ENCODE measurements at regions not wholly inside any gene's neighbourhood (a gene's known extent, or its start where the extent isn't known, plus 50 kb on each side); places are given as distances from the start of the nearest gene placed in this dataset.
"Not testable (repeated sequence)": the region's sequence is repeated elsewhere in the genome, so short reads cannot be mapped to it uniquely, and the experiment has no call there.

DNA sequence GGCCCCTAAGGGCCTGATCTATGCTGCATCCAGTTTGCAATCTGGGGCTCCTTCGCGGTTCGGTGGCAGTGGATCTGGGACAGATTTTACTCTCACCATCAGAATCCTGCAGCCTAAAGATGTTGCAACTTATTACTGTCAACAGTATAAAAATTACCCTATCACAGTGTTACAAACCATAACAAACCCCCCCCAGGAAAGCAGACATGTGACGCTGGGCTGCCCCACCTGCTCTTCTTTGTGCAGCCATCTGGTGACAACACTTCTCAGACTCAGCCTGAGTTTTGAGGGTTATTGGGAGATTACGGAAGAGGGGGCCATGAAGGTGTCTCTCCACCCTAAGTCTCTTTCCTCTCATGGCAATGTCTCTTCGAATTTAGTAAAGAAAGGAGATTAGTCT is 1204.2 kb downstream of the RPIA start:
- DNase-seq (ENCODE audit: low read depth); in situ Hi-C loops (cut with HindIII; ENCODE audit: low pct_unique_long_range_greater_than_20kb, low sequenced_read_pairs): not testable (repeated sequence)

- DNase-seq (ENCODE audit: low read depth); in situ Hi-C loops (cut with HindIII; ENCODE audit: low pct_unique_long_range_greater_than_20kb, low sequenced_read_pairs): not testable (repeated sequence)
Observed at GRCh38 chr2:89927018-89927417, 1235.5 kb downstream of the RPIA start.

DNA sequence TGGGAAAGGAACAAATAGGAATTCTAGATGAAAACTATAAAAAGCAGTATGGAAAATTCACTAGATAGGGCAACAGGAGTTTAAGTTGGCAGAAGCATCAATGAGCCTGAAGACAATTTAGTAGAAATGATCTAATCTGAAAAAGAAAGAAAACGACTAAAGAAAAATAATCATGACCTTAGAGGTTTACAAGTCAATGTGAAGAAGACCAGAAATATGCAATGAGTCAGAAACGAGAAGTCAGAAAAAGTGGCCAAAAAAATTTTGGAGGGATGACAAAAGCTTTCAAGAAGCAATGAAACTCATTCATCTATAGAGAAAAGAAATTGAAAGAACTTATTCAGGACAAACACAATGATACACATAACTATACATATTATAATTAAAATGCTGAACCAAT is 1244.0 kb downstream of the RPIA start:
- in situ Hi-C loops (cut with HindIII; ENCODE audit: low pct_unique_long_range_greater_than_20kb, low sequenced_read_pairs); DNase-seq (ENCODE audit: low read depth): not testable (repeated sequence)

- DNase-seq (ENCODE audit: low read depth); in situ Hi-C loops (cut with HindIII; ENCODE audit: low pct_unique_long_range_greater_than_20kb, low sequenced_read_pairs): not testable (repeated sequence)
Observed at GRCh38 chr2:89936011-89936410, 1244.5 kb downstream of the RPIA start.

DNA sequence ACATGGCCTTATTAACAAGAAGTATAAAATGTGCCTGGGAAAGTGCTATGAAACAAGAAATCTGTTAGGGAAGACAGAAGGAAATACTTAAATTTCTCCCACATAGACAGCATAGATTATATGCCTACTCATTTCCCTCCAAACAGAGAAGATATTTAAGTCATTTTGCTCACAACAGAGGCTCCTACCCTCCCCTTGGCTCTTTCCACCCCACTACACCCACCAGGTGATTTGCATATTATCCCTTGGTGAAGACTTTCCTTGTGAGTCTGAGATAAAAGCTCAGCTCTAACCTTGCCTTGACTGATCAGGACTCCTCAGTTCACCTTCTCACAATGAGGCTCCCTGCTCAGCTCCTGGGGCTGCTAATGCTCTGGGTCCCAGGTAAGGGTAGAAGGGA is 1245.1 kb downstream of the RPIA start:
- in situ Hi-C loops (cut with HindIII; ENCODE audit: low pct_unique_long_range_greater_than_20kb, low sequenced_read_pairs); DNase-seq (ENCODE audit: low read depth): not testable (repeated sequence)

DNA sequence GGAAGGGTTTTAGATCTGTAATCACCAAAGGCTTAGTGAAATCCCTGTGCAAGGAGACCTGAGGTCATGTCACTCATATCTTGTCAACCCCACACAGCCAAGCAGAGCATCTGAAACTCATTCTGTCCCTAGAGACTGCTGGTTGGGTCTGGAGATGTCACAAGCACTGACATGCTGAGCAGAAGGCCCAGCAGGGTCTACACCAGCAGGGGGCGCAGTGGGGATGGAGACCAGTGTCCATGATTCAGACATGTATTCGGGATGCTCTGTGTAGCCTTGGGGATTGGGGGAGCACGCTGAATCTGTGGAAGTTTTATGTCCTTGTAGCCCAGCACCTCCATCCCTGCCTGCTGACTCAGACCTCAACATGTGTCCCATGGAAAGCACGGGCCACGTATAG is 1247.3 kb downstream of the RPIA start:
- in situ Hi-C loops (cut with HindIII; ENCODE audit: low pct_unique_long_range_greater_than_20kb, low sequenced_read_pairs); DNase-seq (ENCODE audit: low read depth): not testable (repeated sequence)

GRCh38 chr2:89944267-89944666 is 1252.8 kb downstream of the RPIA start:
- in situ Hi-C loops (cut with HindIII; ENCODE audit: low pct_unique_long_range_greater_than_20kb, low sequenced_read_pairs); DNase-seq (ENCODE audit: low read depth): not testable (repeated sequence)

DNA sequence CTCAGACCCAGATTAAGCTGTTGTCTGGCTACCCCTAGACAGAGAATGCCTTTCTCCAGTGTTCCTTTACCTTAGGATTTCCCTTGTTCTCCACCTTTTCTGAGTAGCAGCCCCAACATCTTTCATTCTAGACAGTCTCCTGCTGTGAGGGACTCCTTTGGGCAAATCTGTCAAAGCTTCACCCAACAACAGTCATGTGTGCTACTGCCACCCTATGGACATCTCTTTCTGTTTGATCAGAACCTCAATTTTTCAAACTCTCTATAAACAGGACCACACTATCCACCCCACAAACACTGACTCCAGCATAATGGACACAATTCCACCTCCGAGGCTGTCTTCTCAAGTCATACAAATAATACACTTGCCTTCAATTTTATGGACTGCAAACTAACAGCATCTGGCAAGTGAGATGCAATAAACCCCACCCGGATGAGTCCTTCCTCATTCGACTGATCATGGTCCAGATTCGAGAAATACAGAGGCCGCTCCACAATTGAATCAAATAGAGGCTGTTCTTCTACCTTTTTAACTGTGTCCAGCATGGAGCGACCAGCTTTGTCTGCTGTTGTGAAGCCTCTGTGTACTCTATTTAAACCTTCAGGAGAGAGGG is 1253.6 kb downstream of the RPIA start:
- DNase-seq (ENCODE audit: low read depth); in situ Hi-C loops (cut with HindIII; ENCODE audit: low pct_unique_long_range_greater_than_20kb, low sequenced_read_pairs): not testable (repeated sequence)

DNA sequence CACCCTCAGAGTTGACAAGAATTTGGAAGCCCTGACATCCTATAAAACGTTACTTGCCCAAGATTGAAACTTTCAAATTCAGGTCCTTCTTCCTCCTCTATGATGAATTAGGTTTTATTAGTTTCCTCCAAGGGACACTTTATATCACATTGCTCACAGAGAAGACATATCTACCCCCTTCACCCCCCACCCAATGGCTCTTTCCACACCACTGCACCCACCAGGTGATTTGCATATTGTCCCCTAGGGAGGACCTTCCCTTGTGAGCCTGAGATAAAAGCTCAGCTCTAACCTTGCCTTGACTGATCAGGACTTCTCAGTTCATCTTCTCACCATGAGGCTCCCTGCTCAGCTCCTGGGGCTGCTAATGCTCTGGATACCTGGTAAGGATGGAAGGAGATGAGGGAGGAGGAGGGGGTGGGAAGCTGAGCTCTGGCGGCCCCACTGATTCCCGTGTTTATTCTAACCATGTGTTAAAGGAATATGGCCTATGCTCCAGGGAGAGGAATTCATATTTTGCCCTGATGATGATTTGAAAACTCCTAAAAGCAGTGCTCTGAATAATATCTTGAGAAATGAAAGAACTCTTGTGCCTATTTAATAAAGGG is 1255.8 kb downstream of the RPIA start:
- in situ Hi-C loops (cut with HindIII; ENCODE audit: low pct_unique_long_range_greater_than_20kb, low sequenced_read_pairs); DNase-seq (ENCODE audit: low read depth): not testable (repeated sequence)

GRCh38 chr2:89948102-89948501 is 1256.6 kb downstream of the RPIA start:
- DNase-seq (ENCODE audit: low read depth); in situ Hi-C loops (cut with HindIII; ENCODE audit: low pct_unique_long_range_greater_than_20kb, low sequenced_read_pairs): not testable (repeated sequence)

DNA sequence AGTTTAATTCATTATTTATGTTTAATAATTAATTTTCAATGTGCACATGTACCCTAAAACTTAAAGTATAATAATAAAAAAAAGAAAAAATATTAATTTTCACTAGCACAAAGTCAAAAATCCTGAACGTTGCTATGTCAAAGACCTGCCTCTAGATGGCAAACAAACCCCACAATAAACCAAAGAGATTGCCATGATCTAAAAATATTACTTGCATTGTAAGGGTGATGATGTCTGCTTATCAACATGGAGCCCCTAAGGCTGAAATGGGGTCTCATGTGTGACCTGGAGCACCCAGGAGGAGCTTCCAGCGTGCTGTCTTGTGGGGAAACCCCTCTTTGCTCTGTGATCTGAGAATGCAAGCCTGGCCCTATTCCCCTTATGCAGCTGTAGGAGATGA is 1259.3 kb downstream of the RPIA start:
- DNase-seq (ENCODE audit: low read depth); in situ Hi-C loops (cut with HindIII; ENCODE audit: low pct_unique_long_range_greater_than_20kb, low sequenced_read_pairs): not testable (repeated sequence)

DNA sequence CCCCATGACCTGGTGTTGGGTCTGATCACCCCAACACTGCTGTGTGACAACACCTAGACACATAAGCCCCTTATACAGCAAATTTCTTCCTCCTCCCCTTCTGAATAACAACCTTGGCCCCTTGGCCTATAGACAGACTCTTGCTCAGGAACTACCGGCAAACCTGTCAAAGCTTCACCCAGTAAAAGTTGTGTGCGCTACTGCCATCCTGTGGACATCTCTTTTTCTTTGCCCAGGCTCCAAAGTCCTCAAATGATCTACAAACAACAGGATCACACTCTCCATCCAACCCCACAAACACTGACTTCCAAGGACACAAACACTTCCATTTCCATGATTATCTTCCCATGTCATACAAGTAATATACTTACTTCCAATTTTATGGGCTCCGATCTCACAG is 1265.8 kb downstream of the RPIA start:
- in situ Hi-C loops (cut with HindIII; ENCODE audit: low pct_unique_long_range_greater_than_20kb, low sequenced_read_pairs) = not testable (repeated sequence)

DNA sequence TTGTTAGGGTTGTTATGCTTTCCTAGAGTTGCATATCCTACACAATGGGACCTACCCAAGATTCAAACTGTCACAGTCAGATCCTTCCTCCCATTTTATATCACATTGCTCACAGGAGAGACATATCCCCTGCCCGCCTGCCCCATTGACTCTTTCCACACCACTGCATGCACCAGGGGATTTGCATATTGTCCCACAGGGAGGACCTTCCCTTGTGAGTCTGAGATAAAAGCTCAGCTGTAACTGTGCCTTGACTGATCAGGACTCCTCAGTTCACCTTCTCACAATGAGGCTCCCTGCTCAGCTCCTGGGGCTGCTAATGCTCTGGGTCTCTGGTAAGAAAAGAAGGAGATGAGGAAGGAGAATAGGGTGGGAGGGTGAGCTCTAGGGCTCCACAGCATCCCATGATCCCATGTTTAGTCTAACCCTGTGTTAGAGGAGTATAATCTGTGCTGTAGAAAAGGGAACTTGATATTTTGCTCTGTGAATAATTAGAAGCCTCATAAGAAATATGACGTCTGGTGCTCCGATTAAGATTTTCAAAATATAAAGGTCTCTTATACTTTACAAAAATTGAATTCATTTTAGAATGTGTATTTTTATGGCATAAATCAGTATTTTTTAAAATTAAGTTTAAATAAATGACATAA is 1268.4 kb downstream of the RPIA start:
- in situ Hi-C loops (cut with HindIII; ENCODE audit: low pct_unique_long_range_greater_than_20kb, low sequenced_read_pairs); DNase-seq (ENCODE audit: low read depth): not testable (repeated sequence)

More for the DNA sequence above, 1265.8 kb downstream of the RPIA start:
- DNase-seq (ENCODE audit: low read depth) = not testable (repeated sequence)

- DNase-seq (ENCODE audit: low read depth); in situ Hi-C loops (cut with HindIII; ENCODE audit: low pct_unique_long_range_greater_than_20kb, low sequenced_read_pairs): not testable (repeated sequence)
Observed at GRCh38 chr2:89960570-89960969, 1269.1 kb downstream of the RPIA start.

- DNase-seq (ENCODE audit: low read depth); in situ Hi-C loops (cut with HindIII; ENCODE audit: low pct_unique_long_range_greater_than_20kb, low sequenced_read_pairs): not testable (repeated sequence)
Observed at GRCh38 chr2:89968567-89968966, 1277.1 kb downstream of the RPIA start.

- in situ Hi-C loops (cut with HindIII; ENCODE audit: low pct_unique_long_range_greater_than_20kb, low sequenced_read_pairs); DNase-seq (ENCODE audit: low read depth): not testable (repeated sequence)
Observed at GRCh38 chr2:89969190-89969589, 1277.7 kb downstream of the RPIA start.

- in situ Hi-C loops (cut with HindIII; ENCODE audit: low pct_unique_long_range_greater_than_20kb, low sequenced_read_pairs) = not testable (repeated sequence)
- DNase-seq (ENCODE audit: low read depth) = peak; percentile 34
Observed at GRCh38 chr2:89973849-89974248, 1282.4 kb downstream of the RPIA start.

GRCh38 chr2:89979826-89980537 is 1288.5 kb downstream of the RPIA start:
- DNase-seq (ENCODE audit: low read depth); in situ Hi-C loops (cut with HindIII; ENCODE audit: low pct_unique_long_range_greater_than_20kb, low sequenced_read_pairs): not testable (repeated sequence)

GRCh38 chr2:89982246-89982645 is 1290.8 kb downstream of the RPIA start:
- DNase-seq (ENCODE audit: low read depth); in situ Hi-C loops (cut with HindIII; ENCODE audit: low pct_unique_long_range_greater_than_20kb, low sequenced_read_pairs): not testable (repeated sequence)

Measured in Caki2 (cell line).